OCI-M1 (cell line): ENCODE measurements at regions not wholly inside any gene's neighbourhood (a gene's known extent, or its start where the extent isn't known, plus 50 kb on each side); places are given as distances from the start of the nearest gene placed in this dataset.
"Not testable (repeated sequence)": the region's sequence is repeated elsewhere in the genome, so short reads cannot be mapped to it uniquely, and the experiment has no call there.

Source experiments
- DNase-seq: peaks from one replicate; lab custom pipeline; 2025; lab: John Stamatoyannopoulos, UW

DNA sequence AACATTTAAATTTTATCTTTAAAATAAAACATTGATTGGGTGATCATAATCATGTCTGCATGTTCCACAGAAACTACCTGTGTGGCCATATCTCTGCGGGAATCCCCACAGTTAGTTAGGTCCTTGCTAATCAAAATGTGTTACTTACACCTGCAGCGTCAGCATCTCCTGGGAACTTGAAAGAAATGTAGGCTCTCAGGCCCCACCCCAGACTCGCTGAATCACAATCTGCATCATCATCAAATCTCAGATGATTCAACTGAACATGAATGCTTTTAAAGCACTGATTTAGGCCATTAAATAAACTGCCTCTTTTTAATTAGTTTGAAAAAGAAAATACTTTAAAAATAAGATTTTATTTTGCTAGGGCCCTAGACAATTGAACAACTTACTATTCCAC lies 577.8 kb downstream of the PYDC2 start:
- no peak for DNase-seq

DNA sequence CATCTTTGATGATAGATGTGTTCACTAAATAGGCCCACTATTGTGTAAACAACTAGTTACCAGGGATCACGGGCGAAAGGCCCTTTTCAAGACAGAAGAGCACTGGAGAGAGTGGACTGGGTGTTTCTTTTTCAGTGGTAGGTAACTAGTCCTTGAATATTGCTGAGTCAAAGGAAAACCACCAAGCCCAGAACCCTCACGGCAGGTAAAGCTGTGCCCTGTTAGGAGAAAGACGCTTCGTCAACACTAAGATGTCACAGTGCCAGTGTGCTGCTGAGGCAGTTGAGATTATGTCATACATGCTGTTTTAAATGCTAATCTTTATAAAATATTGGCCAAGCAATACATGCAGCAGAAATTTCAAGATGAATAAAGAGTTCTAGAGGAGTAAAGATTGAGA lies 578.6 kb downstream of the PYDC2 start:
- DNase-seq, result no peak

DNA sequence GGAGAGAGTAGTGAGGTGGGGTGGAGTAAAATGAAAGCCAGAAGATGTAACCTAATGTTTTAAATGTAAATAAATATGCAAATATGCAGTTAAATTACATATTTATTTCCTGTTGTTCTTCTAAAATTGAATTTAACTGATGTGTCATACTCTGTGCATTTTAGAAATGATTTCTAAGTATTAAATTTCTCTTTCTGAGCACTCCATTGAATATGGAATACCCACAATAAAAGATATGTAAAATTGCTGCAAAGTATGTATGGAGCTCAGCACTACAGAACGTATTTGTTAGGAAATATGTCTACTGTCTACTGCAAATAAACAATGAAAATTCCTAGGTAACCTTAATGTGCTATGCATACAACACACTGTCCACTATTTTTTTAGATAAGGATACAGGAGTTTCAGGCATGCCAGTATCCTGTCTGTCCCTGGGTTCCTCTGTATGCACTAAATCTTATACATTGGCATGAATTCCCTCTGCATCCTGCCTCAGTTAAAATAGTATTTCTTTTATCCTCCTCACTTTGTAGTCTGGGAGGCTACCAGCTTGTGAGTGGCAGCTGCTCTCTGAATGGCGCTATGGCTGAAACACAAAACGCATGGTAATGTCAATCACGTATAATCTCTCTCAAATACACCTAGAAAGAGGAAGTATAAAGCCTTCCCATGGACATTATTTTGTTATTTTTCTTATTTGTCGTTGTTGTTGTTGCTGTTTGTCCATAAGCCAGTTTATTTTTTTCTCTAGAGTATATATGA lies 579.5 kb downstream of the PYDC2 start:
- DNase-seq, result no peak

DNA sequence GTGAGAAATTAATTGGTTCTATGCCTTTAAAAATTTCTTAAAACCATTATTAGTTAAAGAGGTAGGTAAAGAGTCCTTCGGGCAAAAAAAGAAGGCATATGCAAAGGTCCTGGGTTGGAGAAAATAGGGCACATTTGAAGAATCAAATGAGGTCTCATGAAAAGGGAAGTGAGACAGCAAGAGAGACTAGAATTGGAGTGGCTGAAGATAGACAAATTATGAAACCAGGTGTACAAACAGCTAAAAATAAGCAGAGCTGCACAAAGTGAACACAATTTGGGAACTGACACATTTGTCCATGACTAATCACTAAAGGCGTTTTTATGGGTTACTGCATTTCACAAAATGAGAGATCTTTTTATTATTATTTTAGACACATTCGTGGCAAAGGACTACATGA lies 581.2 kb downstream of the PYDC2 start:
- DNase-seq, result no peak

DNA sequence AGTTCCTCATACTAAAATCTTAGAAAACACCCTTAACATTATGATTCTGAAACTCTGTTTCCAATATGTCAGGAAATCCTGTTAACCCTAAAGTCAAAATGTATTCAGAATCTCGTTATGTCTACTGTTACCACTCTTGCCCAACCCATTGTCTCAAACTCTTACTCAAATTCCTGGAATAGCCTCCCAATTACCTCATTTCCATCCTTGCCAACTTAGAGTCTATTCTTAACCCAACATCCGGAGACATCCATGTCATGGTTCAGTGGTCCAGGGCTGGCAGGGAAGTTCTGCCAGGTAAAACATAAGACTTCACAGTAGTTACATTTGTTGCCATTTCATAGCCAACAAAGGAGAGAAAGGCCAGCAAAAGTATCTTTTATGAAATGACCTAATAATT lies 593.9 kb downstream of the PYDC2 start:
- DNase-seq, result no peak

DNA sequence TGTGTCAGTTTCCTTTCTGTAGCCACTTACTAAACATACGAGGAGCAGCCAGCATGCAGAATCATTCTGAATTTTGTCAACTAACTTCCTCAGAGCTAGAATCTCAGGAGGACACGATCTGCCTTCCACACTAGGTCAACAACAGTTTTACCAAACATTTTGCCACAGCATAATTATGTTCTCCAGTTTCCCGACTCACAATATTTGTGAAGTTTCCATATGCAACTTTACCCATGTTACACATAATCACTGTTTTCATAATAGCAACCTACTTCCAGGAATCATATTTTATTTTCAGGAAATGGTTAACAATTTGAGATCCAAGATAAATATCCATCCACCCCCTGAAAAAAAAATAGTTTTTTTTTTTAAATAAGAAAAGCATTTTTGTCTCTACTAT lies 595.0 kb downstream of the PYDC2 start:
- no peak for DNase-seq

DNA sequence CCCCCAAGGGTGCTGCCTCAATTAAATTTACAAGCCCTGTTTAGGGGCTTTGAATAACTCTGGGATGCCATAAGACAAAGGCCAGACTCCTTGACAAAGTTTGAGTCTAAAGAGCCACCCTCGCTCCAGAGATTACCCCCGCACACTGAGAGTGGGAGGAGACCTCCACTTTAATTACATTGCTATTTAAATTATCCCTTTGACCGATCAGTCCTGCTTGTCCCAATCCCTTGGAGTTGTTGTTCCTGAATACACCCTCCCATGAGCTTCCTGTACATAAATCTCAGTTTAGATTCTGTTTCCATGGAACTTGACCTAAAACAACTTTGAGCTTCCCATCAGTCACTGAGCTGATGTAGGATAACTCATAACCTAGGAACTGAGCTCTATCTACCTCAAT lies 596.3 kb downstream of the PYDC2 start:
- DNase-seq, result no peak

DNA sequence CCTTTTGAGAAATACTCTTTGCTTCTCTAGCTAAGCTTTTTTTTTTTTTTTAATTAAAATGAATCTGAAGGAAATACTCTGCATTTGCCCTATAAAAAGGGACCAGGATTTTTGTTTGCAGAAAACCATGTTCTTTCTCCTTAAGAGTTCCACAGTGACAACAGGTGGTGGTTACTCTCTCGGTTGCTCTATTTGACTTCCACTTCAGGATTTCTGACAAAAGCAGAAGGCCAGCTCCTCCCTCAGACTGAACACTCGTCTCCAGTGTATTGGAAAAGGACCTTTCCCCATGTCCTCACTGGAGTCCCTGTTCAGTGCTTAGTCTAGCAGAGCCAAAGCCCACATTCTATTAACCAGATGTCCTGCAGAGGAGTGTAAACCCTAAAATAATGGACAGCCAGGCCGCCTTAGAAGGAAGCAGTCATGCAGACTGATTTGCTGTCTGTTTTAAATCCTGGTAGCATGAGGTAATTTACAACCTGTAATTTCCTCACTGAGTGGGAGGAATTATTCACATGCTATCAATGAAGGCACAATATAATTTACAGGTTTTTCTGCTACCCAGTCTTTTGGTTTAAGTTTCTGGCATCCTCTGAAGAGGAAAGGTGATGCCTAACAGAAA lies 599.3 kb downstream of the PYDC2 start:
- DNase-seq, result no peak

DNA sequence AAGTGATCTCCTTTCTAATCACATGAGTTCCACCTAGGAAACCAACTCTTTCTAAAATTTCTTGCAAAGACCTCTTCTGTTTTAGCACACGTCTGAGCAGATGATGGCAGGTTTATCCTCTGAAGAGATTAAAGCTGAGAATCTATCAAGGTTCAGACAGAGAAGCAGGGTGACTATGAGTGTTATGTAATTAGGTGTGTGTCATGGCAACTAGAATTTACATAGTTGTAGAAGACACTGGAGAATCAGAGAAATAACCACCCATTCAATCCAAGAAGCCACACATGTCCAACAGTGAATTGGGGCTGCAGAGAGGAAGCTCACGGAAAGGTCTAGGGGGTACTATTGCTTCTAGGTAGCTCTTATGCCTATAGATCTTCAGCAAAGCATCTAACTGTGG lies 600.5 kb downstream of the PYDC2 start:
- DNase-seq, result no peak

DNA sequence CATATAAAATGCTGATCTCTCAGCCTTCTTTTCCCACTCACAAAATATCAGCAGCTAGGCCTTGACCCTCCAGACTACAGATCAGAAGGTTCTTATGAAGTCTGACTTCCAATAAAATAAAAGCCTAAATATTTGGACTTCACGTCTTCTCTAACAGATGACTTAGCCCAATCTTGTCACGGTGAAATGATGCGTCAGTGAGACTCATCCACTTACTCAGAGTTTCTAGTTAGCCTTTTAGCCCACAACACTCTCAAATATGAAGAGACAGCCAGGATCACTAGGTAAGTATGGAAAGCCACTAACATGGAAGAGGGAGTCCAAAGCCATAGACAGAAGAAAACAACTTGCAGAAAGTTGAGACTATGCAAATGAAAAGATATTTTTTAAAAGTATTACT lies 601.2 kb downstream of the PYDC2 start:
- no peak for DNase-seq

DNA sequence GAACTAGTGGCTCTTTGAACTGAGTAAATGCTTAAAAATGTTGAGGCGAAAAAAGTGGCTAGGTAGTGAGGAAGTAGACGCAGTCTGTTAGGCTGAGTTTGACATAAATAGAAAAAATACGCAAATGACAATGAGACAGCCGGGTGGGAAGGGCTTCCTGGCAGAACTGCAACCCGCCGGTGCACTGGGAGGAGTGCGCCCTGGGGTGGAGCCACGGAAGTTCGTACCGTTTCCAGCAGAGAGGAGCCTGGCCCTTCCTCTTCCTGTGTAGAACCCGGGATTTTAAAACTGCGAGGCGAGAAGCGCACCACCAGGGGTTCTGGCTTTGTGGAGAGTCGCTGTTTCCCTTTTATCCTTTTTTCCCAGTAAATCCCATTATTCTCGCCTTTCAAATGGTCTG lies 602.6 kb downstream of the PYDC2 start:
- no peak for DNase-seq

DNA sequence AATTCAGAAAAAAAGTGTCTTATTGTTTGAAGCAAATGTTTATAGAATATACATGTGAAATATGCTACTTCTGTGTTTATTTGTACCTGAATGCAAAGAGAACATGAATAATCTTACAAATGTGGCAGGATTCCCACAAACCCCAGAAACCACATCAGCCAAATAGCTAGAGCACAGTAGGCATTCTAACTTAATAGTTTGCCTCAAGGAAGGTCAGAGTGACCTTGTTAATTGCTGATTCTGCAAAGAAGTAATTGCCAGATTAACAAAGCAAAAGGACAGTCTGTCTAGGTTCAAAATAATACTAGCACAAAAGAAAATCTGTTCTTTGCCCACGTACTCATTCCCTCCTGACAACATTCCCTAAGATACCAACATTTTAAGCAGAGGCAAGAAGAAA lies 604.0 kb downstream of the PYDC2 start:
- DNase-seq, result no peak

DNA sequence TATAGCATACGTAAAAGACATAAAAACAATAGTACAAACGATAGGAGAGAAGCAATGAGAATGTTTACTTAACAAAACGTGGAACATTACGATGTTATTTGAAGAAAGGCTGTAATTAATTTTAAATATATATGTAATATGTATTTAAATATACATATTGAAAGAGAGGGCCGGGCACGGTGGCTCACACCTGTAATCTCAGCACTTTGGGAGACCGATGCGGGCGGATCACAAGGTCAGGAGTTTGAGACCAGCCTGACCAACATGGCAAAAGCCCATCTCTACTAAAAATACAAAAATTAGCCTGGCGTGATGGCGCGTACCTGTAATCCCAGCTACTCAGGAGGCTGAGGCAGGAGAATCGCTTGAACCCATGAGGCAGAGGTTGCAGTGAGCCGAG lies 605.3 kb downstream of the PYDC2 start:
- not testable (repeated sequence) for DNase-seq

DNA sequence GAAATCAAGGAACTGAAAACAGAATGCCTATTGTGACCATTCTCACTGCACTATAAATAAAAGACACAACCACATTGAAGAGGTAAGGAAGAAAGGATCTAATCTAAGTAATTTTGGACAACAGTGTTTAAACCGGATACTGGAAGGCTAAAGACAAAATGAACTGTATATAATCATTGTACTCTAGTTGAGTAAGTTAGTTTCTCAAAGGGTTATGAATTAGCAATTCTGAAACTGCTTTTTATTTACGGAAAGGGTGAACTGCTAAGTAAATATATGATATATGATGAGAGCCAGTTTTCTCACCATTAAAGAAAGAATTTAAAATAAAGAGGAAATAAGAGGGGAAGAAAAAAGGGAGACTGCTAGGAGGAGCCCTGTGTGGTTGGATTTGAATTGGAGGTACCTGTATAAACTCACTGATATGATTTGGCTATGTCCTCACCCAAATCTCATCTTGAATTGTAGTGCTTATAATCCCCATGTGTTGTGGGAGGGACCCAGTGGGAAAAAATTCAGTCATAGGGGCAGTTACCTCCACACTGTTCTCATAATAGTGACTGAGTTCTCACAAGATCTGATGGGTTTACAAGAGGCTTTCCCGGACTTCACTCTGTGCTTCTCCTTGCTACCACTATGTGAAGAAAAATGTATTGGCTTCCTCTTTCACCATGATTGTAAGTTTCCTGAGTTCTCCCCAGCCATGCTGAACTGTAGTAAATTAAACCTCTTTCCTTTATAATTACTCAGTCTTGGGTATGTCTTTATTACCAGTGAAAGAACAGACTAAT lies 607.7 kb downstream of the PYDC2 start:
- DNase-seq, result no peak

DNA sequence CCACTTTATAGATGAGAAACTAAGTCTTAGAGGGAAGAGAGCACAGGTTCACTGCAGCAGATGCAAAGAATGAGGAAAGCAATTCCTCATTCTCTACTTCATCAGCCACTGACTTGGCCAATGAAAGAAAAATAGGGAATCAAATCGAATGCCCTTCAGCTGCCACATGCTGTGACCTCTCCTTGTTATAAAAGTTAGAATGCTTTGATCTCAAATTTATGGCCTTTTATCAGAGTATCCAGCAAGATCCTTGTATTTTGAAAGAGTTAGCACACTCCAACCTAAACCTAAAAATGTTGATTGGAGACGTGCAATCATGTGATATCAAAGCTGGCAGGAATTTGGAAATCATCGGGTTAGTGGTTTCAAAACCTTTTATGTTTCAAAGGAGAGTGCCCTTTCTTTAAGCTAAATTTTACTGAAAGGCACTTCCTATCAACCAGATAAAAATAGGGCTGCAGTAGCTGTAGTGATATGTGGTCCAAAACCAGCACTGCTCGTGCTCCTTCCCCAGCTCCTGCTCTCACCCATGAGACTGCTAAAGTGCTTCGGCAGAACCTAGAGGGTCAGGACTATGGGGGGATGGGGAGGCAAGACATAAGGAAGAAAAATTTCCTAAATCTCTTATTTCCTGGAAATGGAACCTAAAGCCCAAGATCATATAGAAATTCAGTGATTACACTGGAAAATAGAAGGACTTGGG lies 617.0 kb downstream of the PYDC2 start:
- DNase-seq, result no peak

DNA sequence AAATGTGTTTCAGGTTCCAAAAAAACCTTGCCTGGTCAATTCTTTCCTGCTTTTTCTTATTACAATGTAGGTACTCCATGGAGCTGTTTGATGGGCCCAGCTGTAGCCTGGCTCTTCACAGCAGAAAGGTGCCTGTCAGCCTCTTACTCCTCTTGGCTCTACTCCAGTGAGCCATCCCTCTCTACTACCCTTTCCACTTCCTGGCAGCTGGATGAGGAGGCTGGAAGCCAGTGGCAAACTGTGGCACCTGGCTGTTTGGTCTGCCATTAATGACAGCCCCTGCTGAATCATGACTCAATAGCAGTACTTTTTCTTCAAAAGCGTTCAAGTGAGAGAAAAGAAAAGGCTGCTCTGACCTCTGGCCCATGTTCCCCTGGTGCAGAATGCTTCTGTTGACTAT lies 618.1 kb downstream of the PYDC2 start:
- no peak for DNase-seq

DNA sequence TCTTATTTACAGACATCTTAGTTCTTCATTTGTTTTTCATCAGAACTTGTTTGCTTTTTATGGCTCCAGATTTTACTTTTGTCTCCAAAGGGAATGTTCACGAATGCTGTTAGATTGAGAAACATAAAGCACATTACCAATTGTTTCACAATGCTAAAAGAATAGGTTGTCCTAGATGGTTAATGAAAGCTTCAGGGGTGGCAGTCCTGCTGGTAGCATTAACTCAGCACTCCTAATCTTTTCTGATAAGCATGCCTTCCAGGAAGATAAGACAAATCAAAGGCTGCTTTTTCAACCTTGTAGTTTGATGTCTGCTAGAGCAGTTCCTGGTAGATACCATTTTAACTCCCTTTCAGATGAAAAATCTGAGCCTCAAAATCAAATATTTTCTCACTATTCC lies 619.4 kb downstream of the PYDC2 start:
- DNase-seq, result no peak

DNA sequence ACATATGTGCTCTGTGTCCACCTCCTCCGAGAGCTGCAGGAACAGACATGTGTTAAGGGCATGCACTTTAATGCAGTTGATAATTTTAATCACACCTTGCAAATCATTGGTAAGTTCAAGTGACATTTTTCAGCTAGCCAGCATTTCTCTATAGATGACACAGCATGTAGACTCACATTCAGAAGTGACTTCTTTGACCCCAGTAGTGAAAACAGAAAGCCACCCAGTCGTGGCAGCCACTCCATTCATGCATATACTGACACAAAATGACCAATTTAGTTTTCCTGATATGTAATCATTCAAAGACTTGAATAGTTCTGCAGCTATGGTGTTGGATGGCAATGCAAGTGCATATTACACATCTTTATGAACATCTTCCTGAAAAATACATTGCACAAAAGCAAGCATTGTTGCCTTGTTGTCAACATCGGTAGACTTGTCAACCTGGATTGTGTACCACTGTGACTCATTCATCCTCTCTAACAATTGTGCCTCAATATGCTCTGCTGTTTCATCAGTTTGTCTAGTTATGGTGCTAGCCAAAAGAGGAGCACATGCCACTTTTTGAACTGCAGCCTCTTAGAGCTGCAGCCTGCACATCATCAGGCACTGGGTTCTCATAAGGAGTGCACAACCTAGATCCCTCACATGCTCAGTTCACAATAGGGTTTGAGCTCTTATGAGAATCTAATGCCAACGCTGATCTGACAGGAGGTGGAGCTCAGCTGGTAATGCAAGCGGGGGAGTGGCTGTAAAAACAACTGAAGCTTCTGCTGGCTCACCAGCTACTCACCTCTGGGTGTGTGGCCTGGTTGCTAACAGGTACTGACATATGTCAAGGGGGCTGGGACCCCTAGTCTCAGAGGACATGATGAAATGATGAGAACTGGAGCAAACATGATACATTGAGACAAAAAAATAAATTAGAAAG lies 622.0 kb downstream of the PYDC2 start:
- no peak for DNase-seq
